ENCODE measurements at regions not wholly inside any gene's neighbourhood (a gene's known extent, or its start where the extent isn't known, plus 50 kb on each side); places are given as distances from the start of the nearest gene placed in this dataset.
"Not testable (repeated sequence)": the region's sequence is repeated elsewhere in the genome, so short reads cannot be mapped to it uniquely, and the experiment has no call there.

- H3K27ac ChIP-seq; H3K4me3 ChIP-seq; H3K4me1 ChIP-seq (replicated peaks in 1 of 2); ATAC-seq (replicated peaks in 6 of 8); in situ Hi-C loops (cut with MboI; ENCODE audit: low pct_unique_long_range_greater_than_20kb in 2 of 9, low sequenced_read_pairs in 9 of 9, unreplicated experiment in 9 of 9): not testable (repeated sequence)
- 0 to 60% (median 19%) methylated on average over 1 to 2 of the region's 2 CpGs; no CpG with 5 or more reads in 1 of the 10 experiments for WGBS, 10 experiments
Measured at GRCh38 chr16:31581065-31581464, 53.4 kb downstream of the AHSP start.

GRCh38 chr16:31601737-31602384 is 74.2 kb downstream of the AHSP start:
- ATAC-seq (replicated peaks in 6 of 8); H3K4me3 ChIP-seq; H3K4me1 ChIP-seq (replicated peaks in 1 of 2); in situ Hi-C loops (cut with MboI; ENCODE audit: low pct_unique_long_range_greater_than_20kb in 2 of 9, low sequenced_read_pairs in 9 of 9, unreplicated experiment in 9 of 9); H3K27ac ChIP-seq: not testable (repeated sequence)
- 27 to 96% (median 71%) methylated on average over 5 to 9 of the region's 9 CpGs; no CpG with 5 or more reads in 1 of the 10 experiments for WGBS, 10 experiments

GRCh38 chr16:31618130-31618529 is 90.4 kb downstream of the AHSP start:
- no peaks in the 10 kb centered on the region for H3K4me1 ChIP-seq (replicated peaks in 1 of 2)
- peak in 3 of 8 experiments; percentile 34 to 72 (median 52) for ATAC-seq (replicated peaks in 6 of 8)
- in situ Hi-C loops (cut with MboI; ENCODE audit: low pct_unique_long_range_greater_than_20kb in 2 of 9, low sequenced_read_pairs in 9 of 9, unreplicated experiment in 9 of 9): no loop called here
- H3K4me3 ChIP-seq: no peak overlapping the region
- H3K27ac ChIP-seq: no peak overlapping the region

GRCh38 chr16:31636433-31636832 is 108.7 kb downstream of the AHSP start:
- H3K27ac ChIP-seq: no peak overlapping the region
- no peaks in the 10 kb centered on the region for H3K4me1 ChIP-seq (replicated peaks in 1 of 2)
- H3K4me3 ChIP-seq: no peak overlapping the region
- 7 to 73% (median 66%) methylated on average over 1 to 7 of the region's 7 CpGs for WGBS, 10 experiments
- in situ Hi-C loops (cut with MboI; ENCODE audit: low pct_unique_long_range_greater_than_20kb in 2 of 9, low sequenced_read_pairs in 9 of 9, unreplicated experiment in 9 of 9): no loop called here
- ATAC-seq (replicated peaks in 6 of 8): no peak

- WGBS, 10 experiments: 11 to 73% (median 33%) methylated on average over 1 to 4 of the region's 4 CpGs
- Histone ChIP-seq H3K27ac (no peak overlapping the region), H3K4me1 (replicated peaks in 1 of 2) (no peaks in the 10 kb centered on the region), H3K4me3 (no peak overlapping the region)
- ATAC-seq (replicated peaks in 6 of 8): no peak
- in situ Hi-C loops (cut with MboI; ENCODE audit: low pct_unique_long_range_greater_than_20kb in 2 of 9, low sequenced_read_pairs in 9 of 9, unreplicated experiment in 9 of 9): no loop called here
Measured at GRCh38 chr16:31641279-31641678, 113.6 kb downstream of the AHSP start.

GRCh38 chr16:31655674-31656073 is 128.0 kb downstream of the AHSP start:
- in situ Hi-C loops (cut with MboI; ENCODE audit: low pct_unique_long_range_greater_than_20kb in 2 of 9, low sequenced_read_pairs in 9 of 9, unreplicated experiment in 9 of 9); H3K4me3 ChIP-seq; ATAC-seq (replicated peaks in 6 of 8); H3K27ac ChIP-seq; H3K4me1 ChIP-seq (replicated peaks in 1 of 2): not testable (repeated sequence)
- WGBS, 10 experiments: 30 to 87% (median 45%) methylated on average over 1 to 4 of the region's 4 CpGs; no CpG with 5 or more reads in 2 of the 10 experiments

- in situ Hi-C loops (cut with MboI; ENCODE audit: low pct_unique_long_range_greater_than_20kb in 2 of 9, low sequenced_read_pairs in 9 of 9, unreplicated experiment in 9 of 9): no loop called here
- WGBS, 10 experiments: 0 to 52% (median 11%) methylated on average over 2 to 3 of the region's 3 CpGs; no CpG with 5 or more reads in 3 of the 10 experiments
Measured at GRCh38 chr16:31664683-31665482, 137.2 kb downstream of the AHSP start.

GRCh38 chr16:31674686-31675085 is 147.0 kb downstream of the AHSP start:
- WGBS, 10 experiments: 0 to 50% (median 8%) methylated on average over 1 of the region's 1 CpG; no CpG with 5 or more reads in 1 of the 10 experiments
- in situ Hi-C loops (cut with MboI; ENCODE audit: low pct_unique_long_range_greater_than_20kb in 2 of 9, low sequenced_read_pairs in 9 of 9, unreplicated experiment in 9 of 9): loop anchor here in 3 of 9 experiments (25.0 kb wide), 2 partner anchors 137 to 162 kb away; partner anchors contain the start of genes RUSF1 (in 2 of the 3) and AHSP (in 1 of the 3)
- no peak for ATAC-seq (replicated peaks in 6 of 8)
- H3K27ac ChIP-seq: no peak overlapping the region
- H3K4me3 ChIP-seq: no peak overlapping the region
- H3K4me1 ChIP-seq (replicated peaks in 1 of 2): no peaks in the 10 kb centered on the region

More at GRCh38 chr16:31664683-31665482, 137.2 kb downstream of the AHSP start:
- Histone ChIP-seq H3K4me3 (no peak overlapping the region), H3K4me1 (replicated peaks in 1 of 2) (no peaks in the 10 kb centered on the region), H3K27ac (no peak overlapping the region)
- no peak for ATAC-seq (replicated peaks in 6 of 8)

GRCh38 chr16:31676731-31677130 is 149.0 kb downstream of the AHSP start:
- ATAC-seq (replicated peaks in 6 of 8): no peak
- no peak overlapping the region for H3K27ac ChIP-seq
- no peaks in the 10 kb centered on the region for H3K4me1 ChIP-seq (replicated peaks in 1 of 2)
- in situ Hi-C loops (cut with MboI; ENCODE audit: low pct_unique_long_range_greater_than_20kb in 2 of 9, low sequenced_read_pairs in 9 of 9, unreplicated experiment in 9 of 9): loop anchor here in 3 of 9 experiments (25.0 kb wide), 2 partner anchors 139 to 164 kb away; partner anchors contain the start of genes RUSF1 (in 2 of the 3) and AHSP (in 1 of the 3)
- H3K4me3 ChIP-seq: no peak overlapping the region

- Histone ChIP-seq H3K27ac (no peak overlapping the region), H3K4me1 (replicated peaks in 1 of 2) (no peaks in the 10 kb centered on the region), H3K4me3 (no peak overlapping the region)
- in situ Hi-C loops (cut with MboI; ENCODE audit: low pct_unique_long_range_greater_than_20kb in 2 of 9, low sequenced_read_pairs in 9 of 9, unreplicated experiment in 9 of 9): loop anchor here in 3 of 9 experiments (25.0 kb wide), 2 partner anchors 141 to 166 kb away; partner anchors contain the start of genes RUSF1 (in 2 of the 3) and AHSP (in 1 of the 3)
- ATAC-seq (replicated peaks in 6 of 8): peak in 3 of 8 experiments; percentile 38 to 45 (median 40)
- WGBS, 10 experiments: 57 to 83% (median 67%) methylated on average over 2 to 7 of the region's 7 CpGs; no CpG with 5 or more reads in 2 of the 10 experiments
Measured at GRCh38 chr16:31678649-31679325, 151.1 kb downstream of the AHSP start.

GRCh38 chr16:31689331-31689730 is 161.6 kb downstream of the AHSP start:
- ATAC-seq (replicated peaks in 6 of 8); H3K27ac ChIP-seq; H3K4me3 ChIP-seq; H3K4me1 ChIP-seq (replicated peaks in 1 of 2): not testable (repeated sequence)
- 20% methylated on average over 1 of the region's 2 CpGs; no CpG with 5 or more reads in 9 of the 10 experiments for WGBS, 10 experiments
- in situ Hi-C loops (cut with MboI; ENCODE audit: low pct_unique_long_range_greater_than_20kb in 2 of 9, low sequenced_read_pairs in 9 of 9, unreplicated experiment in 9 of 9): loop anchor here in 3 of 9 experiments (25.0 kb wide), 2 partner anchors 152 to 177 kb away; partner anchors contain the start of genes RUSF1 (in 2 of the 3) and AHSP (in 1 of the 3)

GRCh38 chr16:31692338-31692737 is 164.6 kb downstream of the AHSP start:
- not testable (repeated sequence) for H3K4me1 ChIP-seq (replicated peaks in 1 of 2); H3K27ac ChIP-seq; H3K4me3 ChIP-seq; ATAC-seq (replicated peaks in 6 of 8)
- in situ Hi-C loops (cut with MboI; ENCODE audit: low pct_unique_long_range_greater_than_20kb in 2 of 9, low sequenced_read_pairs in 9 of 9, unreplicated experiment in 9 of 9): loop anchor here in 3 of 9 experiments (25.0 kb wide), 2 partner anchors 155 to 180 kb away; partner anchors contain the start of genes RUSF1 (in 2 of the 3) and AHSP (in 1 of the 3)
- 17 to 60% (median 20%) methylated on average over 1 of the region's 3 CpGs; no CpG with 5 or more reads in 7 of the 10 experiments for WGBS, 10 experiments
